OCI-LY3 (cell line): ENCODE measurements at regions not wholly inside any gene's neighbourhood (a gene's known extent, or its start where the extent isn't known, plus 50 kb on each side); places are given as distances from the start of the nearest gene placed in this dataset.

Experiments
- EZH2phosphoT487 ChIP-seq: fragments of 200-600 bp; shearing (Covaris generic); IDR thresholded peaks from 2 replicates; pipeline ENCODE4 v1.6.1; 2018; ENCODE audit warnings: antibody characterized with exemption, mixed run types, low read depth
- TF ChIP-seq, protein P1 (sequence below): fragments of 200-600, 300-600 bp; sonication (generic); IDR thresholded peaks from 2 replicates; pipeline ENCODE4 v1.5.1; 2014; ENCODE audit warnings: antibody characterized with exemption, low read length, low read depth

DNA sequence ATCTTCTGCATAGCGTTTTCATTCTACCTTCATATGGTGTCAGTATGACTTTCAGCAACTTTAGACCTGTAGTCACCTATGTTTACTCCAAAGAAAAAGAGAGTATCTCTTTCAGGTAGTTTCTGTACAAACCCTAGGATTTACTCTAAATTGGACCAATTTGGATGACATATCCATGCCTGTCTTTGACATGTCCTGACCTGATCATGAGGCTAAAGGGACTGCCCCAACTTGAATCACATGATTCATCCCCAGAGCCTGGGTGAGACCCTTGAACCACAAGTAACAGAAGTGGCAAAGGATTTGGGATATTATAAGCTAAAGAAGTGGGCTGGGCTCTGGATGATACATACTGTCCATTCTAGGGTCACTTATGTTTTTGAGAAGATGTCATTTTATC lies 124.5 kb upstream of the CSNK1A1L start:
- TF ChIP-seq, protein P1, sequence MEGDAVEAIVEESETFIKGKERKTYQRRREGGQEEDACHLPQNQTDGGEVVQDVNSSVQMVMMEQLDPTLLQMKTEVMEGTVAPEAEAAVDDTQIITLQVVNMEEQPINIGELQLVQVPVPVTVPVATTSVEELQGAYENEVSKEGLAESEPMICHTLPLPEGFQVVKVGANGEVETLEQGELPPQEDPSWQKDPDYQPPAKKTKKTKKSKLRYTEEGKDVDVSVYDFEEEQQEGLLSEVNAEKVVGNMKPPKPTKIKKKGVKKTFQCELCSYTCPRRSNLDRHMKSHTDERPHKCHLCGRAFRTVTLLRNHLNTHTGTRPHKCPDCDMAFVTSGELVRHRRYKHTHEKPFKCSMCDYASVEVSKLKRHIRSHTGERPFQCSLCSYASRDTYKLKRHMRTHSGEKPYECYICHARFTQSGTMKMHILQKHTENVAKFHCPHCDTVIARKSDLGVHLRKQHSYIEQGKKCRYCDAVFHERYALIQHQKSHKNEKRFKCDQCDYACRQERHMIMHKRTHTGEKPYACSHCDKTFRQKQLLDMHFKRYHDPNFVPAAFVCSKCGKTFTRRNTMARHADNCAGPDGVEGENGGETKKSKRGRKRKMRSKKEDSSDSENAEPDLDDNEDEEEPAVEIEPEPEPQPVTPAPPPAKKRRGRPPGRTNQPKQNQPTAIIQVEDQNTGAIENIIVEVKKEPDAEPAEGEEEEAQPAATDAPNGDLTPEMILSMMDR = no peak
- no peak for TF ChIP-seq EZH2phosphoT487
